ENCODE measurements at regions not wholly inside any gene's neighbourhood (a gene's known extent, or its start where the extent isn't known, plus 50 kb on each side); places are given as distances from the start of the nearest gene placed in this dataset.

DNA sequence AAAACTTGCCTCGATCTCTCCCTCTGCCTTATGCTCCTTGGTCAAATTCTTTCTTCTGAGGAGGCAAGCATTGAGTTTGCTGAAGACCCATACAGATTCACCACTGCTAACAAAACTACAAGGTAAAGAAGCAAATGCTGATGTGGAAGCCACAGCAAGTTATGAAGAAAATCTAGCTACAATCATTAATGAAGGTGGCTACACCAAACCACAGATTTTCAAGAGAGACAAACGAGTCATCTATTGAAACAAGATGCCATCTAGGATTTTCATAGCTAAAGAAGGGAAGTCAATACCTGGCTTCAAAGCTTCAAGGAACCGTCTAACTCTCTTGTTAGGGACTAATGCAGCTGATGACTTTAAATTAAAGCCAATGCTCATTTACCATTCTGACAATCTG, 203.2 kb downstream of the METTL4 start:
- TF ChIP-seq POLR2A (IDR thresholded peaks at IDR 0.05) = no peak
- TF ChIP-seq, protein P1, sequence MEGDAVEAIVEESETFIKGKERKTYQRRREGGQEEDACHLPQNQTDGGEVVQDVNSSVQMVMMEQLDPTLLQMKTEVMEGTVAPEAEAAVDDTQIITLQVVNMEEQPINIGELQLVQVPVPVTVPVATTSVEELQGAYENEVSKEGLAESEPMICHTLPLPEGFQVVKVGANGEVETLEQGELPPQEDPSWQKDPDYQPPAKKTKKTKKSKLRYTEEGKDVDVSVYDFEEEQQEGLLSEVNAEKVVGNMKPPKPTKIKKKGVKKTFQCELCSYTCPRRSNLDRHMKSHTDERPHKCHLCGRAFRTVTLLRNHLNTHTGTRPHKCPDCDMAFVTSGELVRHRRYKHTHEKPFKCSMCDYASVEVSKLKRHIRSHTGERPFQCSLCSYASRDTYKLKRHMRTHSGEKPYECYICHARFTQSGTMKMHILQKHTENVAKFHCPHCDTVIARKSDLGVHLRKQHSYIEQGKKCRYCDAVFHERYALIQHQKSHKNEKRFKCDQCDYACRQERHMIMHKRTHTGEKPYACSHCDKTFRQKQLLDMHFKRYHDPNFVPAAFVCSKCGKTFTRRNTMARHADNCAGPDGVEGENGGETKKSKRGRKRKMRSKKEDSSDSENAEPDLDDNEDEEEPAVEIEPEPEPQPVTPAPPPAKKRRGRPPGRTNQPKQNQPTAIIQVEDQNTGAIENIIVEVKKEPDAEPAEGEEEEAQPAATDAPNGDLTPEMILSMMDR (IDR thresholded peaks at IDR 0.05) = no peak
- TF ChIP-seq POLR2AphosphoS5 (IDR thresholded peaks at IDR 0.05) = no peak

All from breast epithelium (tissue), 3 donors.